Activated CD8-positive, alpha-beta T cell treated with anti-CD3 and anti-CD28 coated beads, Interleukin-2, amount 10 ng/mL, durations not matched to agents 7 days and 5 days (primary cell): ENCODE measurements at regions not wholly inside any gene's neighbourhood (a gene's known extent, or its start where the extent isn't known, plus 50 kb on each side); places are given as distances from the start of the nearest gene placed in this dataset.
"Not testable (repeated sequence)": the region's sequence is repeated elsewhere in the genome, so short reads cannot be mapped to it uniquely, and the experiment has no call there.

Experiments
- ATAC-seq: fragments of 150-1000 bp; cut with Tn5 transposase; one replicate; pipeline ENCODE4 v1.10.0; 2021; ENCODE audit warnings: moderate library complexity
- CTCF ChIA-PET: fragments of 350-600 bp; sonication (Branson Sonifier 250); formaldehyde crosslinking; loops from one replicate; lab custom pipeline; 2021; ENCODE audit warnings: antibody characterized with exemption; lab: Charles Lee
- POLR2A ChIA-PET: fragments of 350-600 bp; sonication (Branson Sonifier 250); formaldehyde crosslinking; loops from one replicate; lab custom pipeline; 2021; ENCODE audit warnings: antibody characterized with exemption; lab: Charles Lee
- DNase-seq: peaks from one replicate; pipeline ENCODE4 v3.0.0-alpha.2; 2020
- H3K27ac Mint-ChIP-seq: one replicate; pipeline ENCODE4 v1.8.0; 2021; ENCODE audit warnings: mild to moderate bottlenecking, mixed read lengths
- H3K27me3 Mint-ChIP-seq: one replicate; pipeline ENCODE4 v1.8.0; 2021; ENCODE audit warnings: low read depth, mixed read lengths
- H3K36me3 Mint-ChIP-seq: one replicate; pipeline ENCODE4 v1.8.0; 2021; ENCODE audit warnings: low read depth, mixed read lengths
- H3K4me1 Mint-ChIP-seq: one replicate; pipeline ENCODE4 v1.8.0; 2021; ENCODE audit warnings: low read depth, mixed read lengths
- H3K4me3 Mint-ChIP-seq: one replicate; pipeline ENCODE4 v1.8.0; 2021; ENCODE audit warnings: mild to moderate bottlenecking, mixed read lengths
- H3K9me3 Mint-ChIP-seq: one replicate; pipeline ENCODE4 v1.8.0; 2022; ENCODE audit warnings: mixed read lengths; ENCODE audit not compliant: insufficient read depth

DNA sequence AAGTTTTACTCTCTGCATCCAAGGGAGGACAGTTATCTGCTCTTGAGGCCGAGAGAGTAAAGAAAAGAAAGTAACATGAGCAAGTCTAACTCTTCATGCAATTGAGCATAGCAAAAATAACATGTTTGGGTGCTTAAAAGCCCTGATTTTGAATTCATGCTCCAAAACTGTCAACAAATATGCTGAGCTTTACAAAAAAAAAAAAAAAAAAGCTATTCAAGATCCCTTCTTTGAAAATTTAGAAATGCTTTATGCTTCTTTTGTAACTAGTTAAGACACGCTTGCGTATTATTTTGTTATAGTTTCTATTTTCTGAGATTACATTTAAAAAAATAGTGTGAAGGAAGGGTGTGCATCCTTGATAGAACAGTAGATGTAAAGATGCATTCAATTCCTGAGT lies 1733.0 kb downstream of the MRPL39 start:
- Mint-ChIP-seq H3K27ac (no peak overlapping the region), H3K4me1 (peaks cover 5% of the 10 kb centered on the region), H3K4me3 (no peak overlapping the region), H3K27me3 (no peaks in the 10 kb centered on the region), H3K36me3 (no peaks in the 10 kb centered on the region), H3K9me3 (no peaks in the 10 kb centered on the region)
- POLR2A ChIA-PET = no interaction called here
- CTCF ChIA-PET = no interaction called here
- no peak for ATAC-seq
- DNase-seq = no peak

DNA sequence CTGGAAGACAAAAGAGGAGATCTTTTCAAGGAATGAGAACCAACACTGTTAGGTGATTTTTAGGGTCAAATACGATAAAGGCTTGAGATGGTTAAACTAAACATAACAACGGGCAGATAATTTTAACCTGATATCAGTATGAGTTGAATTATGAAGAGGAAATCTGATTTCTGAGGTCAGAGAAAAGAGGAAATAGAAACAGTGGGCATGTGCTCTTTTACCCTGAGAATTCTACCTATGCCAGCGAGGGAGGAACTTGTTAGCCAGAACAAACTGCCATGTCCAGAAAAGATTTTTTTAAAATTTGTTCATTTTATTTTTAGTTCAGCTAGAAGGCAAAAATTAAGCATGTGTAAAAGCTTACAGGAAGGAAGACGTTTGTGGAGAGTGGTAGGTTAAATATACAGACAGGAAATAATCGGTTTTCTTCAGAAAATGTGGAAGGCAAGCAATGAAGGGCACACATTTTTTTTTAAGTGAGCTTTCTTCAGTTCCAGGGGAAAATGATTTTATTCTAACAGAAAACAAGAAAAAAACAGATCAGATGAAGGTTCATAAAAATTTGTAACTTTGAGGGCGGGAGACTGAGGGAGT lies 1745.3 kb downstream of the MRPL39 start:
- POLR2A ChIA-PET = no interaction called here
- Mint-ChIP-seq H3K36me3 (peaks cover 24% of the 10 kb centered on the region), H3K27me3 (no peaks in the 10 kb centered on the region), H3K9me3 (peaks cover 4% of the 10 kb centered on the region), H3K27ac (peak overlapping the region; percentile 89), H3K4me3 (peak overlapping the region; percentile 48), H3K4me1 (peaks cover 49% of the 10 kb centered on the region)
- DNase-seq = no peak
- CTCF ChIA-PET = interaction anchor here (1.0 kb wide), 2 partner anchors 9 to 107 kb away, joined by 4 to 5 read pairs; no protein-coding TSS in a partner anchor
- ATAC-seq = no peak

DNA sequence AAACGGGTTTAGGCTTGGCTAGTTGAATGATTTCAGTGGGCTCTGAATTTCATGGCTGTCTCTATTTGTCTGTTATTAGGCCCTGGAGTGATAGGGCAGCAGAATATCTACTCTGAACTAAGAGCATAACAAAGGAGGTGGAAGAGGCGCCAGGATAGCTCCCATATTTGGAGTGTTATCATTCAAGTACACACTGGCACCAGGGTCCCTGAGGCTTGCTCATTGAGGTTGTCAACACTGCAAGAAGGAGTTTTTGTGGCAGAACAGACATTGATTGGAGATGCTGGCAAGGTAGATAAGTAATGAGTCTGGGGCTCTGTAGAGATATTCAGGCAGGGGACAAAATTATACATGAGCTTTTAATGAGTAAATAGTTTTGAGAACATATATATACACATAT lies 1748.4 kb downstream of the MRPL39 start:
- CTCF ChIA-PET = interaction anchor here (1.0 kb wide), 1 partner anchor 110 kb away, joined by 4 read pairs; no protein-coding TSS in a partner anchor
- peak overlapping the region; percentile 57 for H3K27ac Mint-ChIP-seq

DNA sequence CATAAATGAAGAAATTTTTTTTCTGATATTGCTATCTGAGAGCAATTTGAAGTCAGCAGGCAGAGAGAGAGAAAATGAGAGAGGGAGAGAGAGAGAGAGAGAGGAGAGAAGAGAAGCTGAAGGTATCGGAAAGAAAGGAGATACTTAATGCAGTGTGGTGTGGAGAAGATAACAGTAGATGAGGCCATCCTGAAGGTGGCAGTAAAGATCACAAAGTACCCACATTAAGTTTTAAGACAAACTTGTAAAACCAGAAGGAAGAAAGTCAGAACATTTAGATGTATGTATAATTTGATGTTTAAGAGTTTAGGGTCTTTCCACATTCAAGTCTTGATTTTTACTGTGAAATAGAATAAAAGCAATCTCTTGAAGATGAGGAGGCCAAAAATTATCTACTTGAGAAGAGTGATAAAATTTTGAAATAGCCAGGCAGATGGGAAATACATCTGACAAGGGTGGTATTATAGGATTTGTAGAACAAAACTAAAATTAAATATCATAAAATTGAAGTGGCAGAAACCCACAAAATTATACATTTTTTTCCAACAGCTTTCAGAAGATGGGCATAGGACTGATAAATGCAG lies 1753.4 kb downstream of the MRPL39 start:
- Mint-ChIP-seq H3K27me3 (peaks cover 15% of the 10 kb centered on the region), H3K27ac (no peak overlapping the region), H3K9me3 (no peaks in the 10 kb centered on the region), H3K4me3 (no peak overlapping the region), H3K36me3 (no peaks in the 10 kb centered on the region), H3K4me1 (peaks cover 31% of the 10 kb centered on the region)
- ATAC-seq (peak; percentile 88), DNase-seq (peak; percentile 52)
- ChIA-PET POLR2A (no interaction called here), CTCF (interaction anchor here (0.7 to 7.0 kb wide), 9 partner anchors 9 to 192 kb away, joined by 3 to 56 read pairs (median 3); no protein-coding TSS in a partner anchor)

More for the DNA sequence above, 1748.4 kb downstream of the MRPL39 start:
- Mint-ChIP-seq H3K36me3 (peaks cover 19% of the 10 kb centered on the region), H3K4me3 (no peak overlapping the region), H3K9me3 (peaks cover 4% of the 10 kb centered on the region), H3K4me1 (peaks cover 53% of the 10 kb centered on the region), H3K27me3 (no peaks in the 10 kb centered on the region)
- peak; percentile 22 for DNase-seq
- ATAC-seq = peak; percentile 63
- POLR2A ChIA-PET = no interaction called here

DNA sequence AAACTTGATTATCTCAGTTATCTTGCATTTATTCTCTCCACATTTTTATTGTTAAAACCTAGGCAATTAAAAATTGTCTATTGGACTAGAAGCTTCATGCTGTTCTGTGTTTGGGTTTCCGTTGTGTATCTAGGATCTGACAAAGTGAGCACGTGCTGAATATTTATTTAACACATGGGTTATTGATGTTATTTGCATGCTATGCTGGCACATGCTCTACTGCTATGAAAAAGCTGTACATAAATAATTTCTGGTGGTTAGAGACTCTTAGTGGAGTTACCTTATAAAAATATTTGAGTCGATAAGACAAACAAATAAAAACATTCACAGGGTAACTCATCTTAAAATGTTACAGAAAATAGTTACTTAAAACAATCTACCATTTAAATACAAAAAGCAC lies 1769.7 kb downstream of the MRPL39 start:
- ChIA-PET POLR2A (no interaction called here), CTCF (no interaction called here)
- H3K36me3 Mint-ChIP-seq = peaks cover 7% of the 10 kb centered on the region
- DNase-seq (no peak), ATAC-seq (no peak)
- no peaks in the 10 kb centered on the region for H3K27me3 Mint-ChIP-seq
- H3K9me3 Mint-ChIP-seq = peaks cover 9% of the 10 kb centered on the region
- H3K4me1 Mint-ChIP-seq = peaks cover 3% of the 10 kb centered on the region
- H3K27ac Mint-ChIP-seq = no peak overlapping the region
- H3K4me3 Mint-ChIP-seq = no peak overlapping the region

DNA sequence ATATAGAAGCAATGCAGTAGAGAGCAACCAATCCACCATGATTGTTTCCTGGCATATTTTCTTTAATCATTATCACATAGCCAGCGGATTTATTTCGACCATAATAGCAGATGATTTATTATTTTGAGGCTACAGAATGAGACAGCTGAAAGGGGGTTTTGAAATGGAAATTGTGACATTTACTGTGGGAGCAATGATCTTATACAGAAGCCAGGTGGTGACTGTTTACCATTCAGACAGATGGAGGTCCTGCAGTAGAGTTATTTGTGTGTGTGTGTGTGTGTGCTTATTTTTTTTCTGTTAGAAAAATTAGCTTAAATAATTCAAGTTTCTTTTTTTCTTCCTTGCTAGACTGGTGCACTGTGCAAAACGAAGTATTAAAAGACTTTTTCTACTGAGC lies 1784.5 kb downstream of the MRPL39 start:
- Mint-ChIP-seq H3K4me3 (no peak overlapping the region), H3K36me3 (no peaks in the 10 kb centered on the region), H3K27ac (no peak overlapping the region), H3K4me1 (no peaks in the 10 kb centered on the region), H3K27me3 (peaks cover 3% of the 10 kb centered on the region), H3K9me3 (no peaks in the 10 kb centered on the region)
- CTCF ChIA-PET = no interaction called here
- DNase-seq (no peak), ATAC-seq (no peak)
- POLR2A ChIA-PET = no interaction called here

DNA sequence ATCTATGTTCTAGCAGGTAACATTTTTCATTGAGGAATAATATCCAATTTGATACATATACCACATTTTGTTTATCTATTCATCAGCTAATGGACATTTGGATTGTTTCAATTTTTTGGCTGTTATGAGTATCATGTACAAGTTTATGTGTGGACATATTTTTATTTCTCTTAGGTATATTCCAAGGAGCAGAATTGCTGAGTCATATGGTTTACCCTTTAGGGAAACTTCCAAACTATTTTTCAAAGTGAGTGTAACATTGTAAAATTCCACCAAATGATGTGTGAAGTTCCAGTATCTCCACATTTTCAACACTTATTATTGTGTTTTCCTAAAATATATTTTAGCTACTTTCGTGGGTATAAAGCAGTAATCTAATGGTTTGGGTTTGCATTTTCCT lies 1789.9 kb downstream of the MRPL39 start:
- ATAC-seq = no peak
- H3K27ac Mint-ChIP-seq = no peak overlapping the region

DNA sequence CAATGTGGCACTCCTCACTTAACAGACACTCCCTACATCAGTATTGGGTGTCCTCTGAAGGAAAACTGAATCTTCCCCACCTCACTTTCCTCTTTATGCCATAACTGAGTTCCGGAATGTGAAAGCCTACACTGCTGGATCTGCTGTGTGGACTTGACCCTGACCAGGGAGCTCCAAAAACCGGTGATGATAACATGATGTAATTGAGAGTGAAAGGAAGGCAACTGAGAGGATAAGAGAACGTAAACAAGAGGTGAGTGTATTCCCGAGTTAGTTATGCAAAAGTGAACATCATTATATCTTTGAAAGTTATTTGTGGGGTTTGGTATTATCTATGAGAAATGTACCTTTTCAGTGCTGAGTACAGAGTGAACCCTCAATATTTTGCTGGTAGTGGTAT lies 1794.8 kb downstream of the MRPL39 start:
- Mint-ChIP-seq H3K27me3 (no peaks in the 10 kb centered on the region), H3K4me1 (no peaks in the 10 kb centered on the region), H3K36me3 (no peaks in the 10 kb centered on the region), H3K9me3 (peaks cover 5% of the 10 kb centered on the region), H3K27ac (no peak overlapping the region), H3K4me3 (no peak overlapping the region)
- DNase-seq (no peak), ATAC-seq (no peak)
- ChIA-PET POLR2A (no interaction called here), CTCF (no interaction called here)

More for the DNA sequence above, 1789.9 kb downstream of the MRPL39 start:
- H3K27me3 Mint-ChIP-seq = peaks cover 3% of the 10 kb centered on the region
- ChIA-PET CTCF (no interaction called here), POLR2A (no interaction called here)
- no peak overlapping the region for H3K4me3 Mint-ChIP-seq
- H3K4me1 Mint-ChIP-seq = no peaks in the 10 kb centered on the region
- no peaks in the 10 kb centered on the region for H3K36me3 Mint-ChIP-seq
- DNase-seq = no peak
- no peaks in the 10 kb centered on the region for H3K9me3 Mint-ChIP-seq

DNA sequence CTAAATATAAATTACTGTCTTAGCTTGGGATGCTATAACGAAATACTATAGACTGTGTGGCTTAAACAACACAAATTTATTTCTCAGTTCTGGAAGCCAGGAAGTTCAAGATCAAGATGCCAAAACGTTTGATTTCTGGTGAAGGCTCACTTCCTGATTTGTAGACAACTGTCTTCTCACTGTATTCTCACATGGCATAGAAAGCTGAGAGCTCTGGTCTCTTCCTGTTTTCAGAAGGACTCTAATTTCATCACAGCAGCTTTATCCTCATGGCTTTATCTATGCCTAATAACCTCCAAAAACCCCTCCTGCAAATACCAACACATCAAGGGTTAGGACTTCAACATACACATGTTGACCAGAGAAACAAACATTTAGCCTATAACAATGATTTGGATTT lies 1795.5 kb downstream of the MRPL39 start:
- Mint-ChIP-seq H3K27me3 (no peaks in the 10 kb centered on the region), H3K4me1 (no peaks in the 10 kb centered on the region), H3K36me3 (no peaks in the 10 kb centered on the region), H3K4me3 (no peak overlapping the region), H3K9me3 (peaks cover 6% of the 10 kb centered on the region), H3K27ac (no peak overlapping the region)
- POLR2A ChIA-PET = no interaction called here
- CTCF ChIA-PET = no interaction called here
- DNase-seq = no peak
- ATAC-seq = no peak

DNA sequence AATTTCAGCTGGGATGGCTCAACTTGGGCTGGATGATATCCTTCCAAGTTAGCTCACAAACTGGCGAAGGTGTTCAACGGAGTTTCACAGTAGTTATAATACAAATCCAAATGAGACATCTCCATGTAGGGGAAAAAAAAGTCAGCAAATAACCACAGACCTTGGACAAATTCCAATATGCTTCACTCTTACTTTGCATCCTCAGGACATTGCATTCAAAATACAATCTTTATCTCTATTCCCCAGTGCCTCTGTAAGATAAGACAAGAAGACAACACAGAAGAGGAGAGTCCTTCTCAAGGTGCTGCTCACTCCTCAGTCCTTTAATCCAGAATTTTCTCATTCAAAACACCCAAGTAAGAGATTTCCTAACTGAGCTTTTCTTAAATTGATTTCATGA lies 1797.7 kb downstream of the MRPL39 start:
- H3K36me3 Mint-ChIP-seq = no peaks in the 10 kb centered on the region
- ChIA-PET CTCF (no interaction called here), POLR2A (no interaction called here)
- DNase-seq (no peak), ATAC-seq (no peak)
- no peaks in the 10 kb centered on the region for H3K27me3 Mint-ChIP-seq
- H3K9me3 Mint-ChIP-seq = peaks cover 6% of the 10 kb centered on the region
- H3K4me1 Mint-ChIP-seq = no peaks in the 10 kb centered on the region
- H3K27ac Mint-ChIP-seq = no peak overlapping the region
- H3K4me3 Mint-ChIP-seq = no peak overlapping the region

DNA sequence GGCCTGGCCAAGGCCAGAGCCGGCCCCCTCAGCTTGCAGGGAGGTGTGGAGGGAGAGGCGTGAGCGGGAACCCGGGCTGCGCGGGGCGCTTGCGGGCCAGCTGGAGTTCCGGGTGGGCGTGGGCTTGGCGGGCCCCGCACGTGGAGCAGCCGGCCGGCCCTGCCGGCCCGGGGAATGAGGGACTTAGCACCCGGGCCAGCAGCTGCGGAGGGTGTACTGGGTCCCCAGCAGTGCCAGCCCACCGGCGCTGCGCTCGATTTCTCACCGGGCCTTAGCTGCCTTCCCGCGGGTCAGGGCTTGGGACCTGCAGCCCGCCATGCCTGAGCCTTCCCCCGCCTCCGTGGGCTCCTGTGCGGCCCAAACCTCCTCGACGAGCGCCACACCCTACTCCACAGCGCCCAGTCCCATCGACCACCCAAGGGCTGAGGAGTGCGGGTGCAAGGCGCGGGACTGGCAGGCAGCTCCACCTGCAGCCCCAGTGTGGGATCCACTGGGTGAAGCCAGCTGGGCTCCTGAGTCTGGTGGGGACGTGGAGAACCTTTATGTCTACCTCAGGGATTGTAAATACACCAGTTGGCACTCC lies 1800.2 kb downstream of the MRPL39 start:
- H3K4me1 Mint-ChIP-seq, CTCF ChIA-PET, H3K36me3 Mint-ChIP-seq, DNase-seq, H3K4me3 Mint-ChIP-seq, H3K27me3 Mint-ChIP-seq, H3K27ac Mint-ChIP-seq, POLR2A ChIA-PET, ATAC-seq, H3K9me3 Mint-ChIP-seq: not testable (repeated sequence)

DNA sequence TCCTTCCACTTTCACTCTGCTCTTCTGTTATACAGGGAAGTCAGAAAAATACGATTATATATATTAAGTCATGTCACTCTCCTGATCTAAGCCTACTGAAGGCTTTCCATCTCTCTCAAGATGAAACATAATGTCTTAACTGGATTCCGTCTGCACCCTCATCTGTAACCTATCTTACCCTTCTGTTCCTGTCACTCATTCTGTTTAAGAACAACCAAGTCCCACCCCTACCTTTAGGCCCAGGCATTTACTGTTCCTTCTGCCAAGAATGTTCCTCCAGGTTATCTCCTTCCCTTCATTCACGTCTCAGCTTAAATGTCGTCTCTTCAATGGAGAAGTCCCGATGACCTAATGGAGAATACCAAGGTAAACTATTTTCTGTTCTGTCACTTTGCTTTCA lies 1802.4 kb downstream of the MRPL39 start:
- no peak overlapping the region for H3K4me3 Mint-ChIP-seq
- H3K27ac Mint-ChIP-seq = no peak overlapping the region
- no peaks in the 10 kb centered on the region for H3K27me3 Mint-ChIP-seq
- ChIA-PET POLR2A (no interaction called here), CTCF (no interaction called here)
- H3K9me3 Mint-ChIP-seq = peaks cover 6% of the 10 kb centered on the region
- no peak for DNase-seq
- no peak for ATAC-seq
- H3K4me1 Mint-ChIP-seq = no peaks in the 10 kb centered on the region
- H3K36me3 Mint-ChIP-seq = no peaks in the 10 kb centered on the region
